ENCODE measurements at regions not wholly inside any gene's neighbourhood (a gene's known extent, or its start where the extent isn't known, plus 50 kb on each side); places are given as distances from the start of the nearest gene placed in this dataset.

GRCh38 chr1:87884581-87884980, 555.9 kb downstream of the LMO4 start:
- Histone ChIP-seq H3F3A (ENCODE audit: insufficient read depth, low read length) (no peaks in the 10 kb centered on the region), H3K9me3 (ENCODE audit: low read length) (no peaks in the 10 kb centered on the region), H3K9me2 (ENCODE audit: low read depth, low read length) (no peaks in the 10 kb centered on the region), H3K27me3 (ENCODE audit: insufficient read depth, low read length) (no peaks in the 10 kb centered on the region), H3K4me1 (ENCODE audit: insufficient read depth, low read length, severe bottlenecking) (peaks cover 17% of the 10 kb centered on the region), H3K79me2 (ENCODE audit: insufficient read depth, low read length) (no peaks in the 10 kb centered on the region), H3K9ac (ENCODE audit: low read length) (no peak overlapping the region), H3K27ac (ENCODE audit: low read depth, low read length, poor library complexity, severe bottlenecking) (no peak overlapping the region), H3K4me3 (ENCODE audit: low read depth, low read length, poor library complexity, severe bottlenecking) (no peak overlapping the region), H2AFZ (ENCODE audit: low read length) (no peak overlapping the region), H3K36me3 (ENCODE audit: insufficient read depth, low read length) (no peaks in the 10 kb centered on the region), H3K4me2 (ENCODE audit: low read length) (no peak overlapping the region), H4K20me1 (ENCODE audit: insufficient read depth, low read length) (no peaks in the 10 kb centered on the region)
- TF ChIP-seq CTCF (IDR thresholded peaks at IDR 0.05; ENCODE audit: low read length), result no peak
- no peak for TF ChIP-seq EZH2 (IDR thresholded peaks at IDR 0.05; ENCODE audit: borderline replicate concordance, low read length)

GRCh38 chr1:87885278-87886025, 556.8 kb downstream of the LMO4 start:
- Histone ChIP-seq H3K4me1 (ENCODE audit: insufficient read depth, low read length, severe bottlenecking) (peaks cover 14% of the 10 kb centered on the region), H3K4me3 (ENCODE audit: low read depth, low read length, poor library complexity, severe bottlenecking) (no peak overlapping the region), H3K79me2 (ENCODE audit: insufficient read depth, low read length) (no peaks in the 10 kb centered on the region), H2AFZ (ENCODE audit: low read length) (no peak overlapping the region), H3K4me2 (ENCODE audit: low read length) (no peak overlapping the region), H3K9me2 (ENCODE audit: low read depth, low read length) (no peaks in the 10 kb centered on the region), H3F3A (ENCODE audit: insufficient read depth, low read length) (no peaks in the 10 kb centered on the region), H3K27me3 (ENCODE audit: insufficient read depth, low read length) (no peaks in the 10 kb centered on the region), H4K20me1 (ENCODE audit: insufficient read depth, low read length) (no peaks in the 10 kb centered on the region), H3K27ac (ENCODE audit: low read depth, low read length, poor library complexity, severe bottlenecking) (no peak overlapping the region), H3K9ac (ENCODE audit: low read length) (no peak overlapping the region), H3K36me3 (ENCODE audit: insufficient read depth, low read length) (no peaks in the 10 kb centered on the region), H3K9me3 (ENCODE audit: low read length) (no peaks in the 10 kb centered on the region)
- no peak for TF ChIP-seq EZH2 (IDR thresholded peaks at IDR 0.05; ENCODE audit: borderline replicate concordance, low read length)
- TF ChIP-seq CTCF (IDR thresholded peaks at IDR 0.05; ENCODE audit: low read length), result no peak

- no peaks in the 10 kb centered on the region for H3F3A ChIP-seq (ENCODE audit: insufficient read depth, low read length)
- H4K20me1 ChIP-seq (ENCODE audit: insufficient read depth, low read length), result no peaks in the 10 kb centered on the region
- H2AFZ ChIP-seq (ENCODE audit: low read length), result no peak overlapping the region
- H3K27ac ChIP-seq (ENCODE audit: low read depth, low read length, poor library complexity, severe bottlenecking), result no peak overlapping the region
- peaks cover 9% of the 10 kb centered on the region for H3K4me1 ChIP-seq (ENCODE audit: insufficient read depth, low read length, severe bottlenecking)
- no peaks in the 10 kb centered on the region for H3K9me2 ChIP-seq (ENCODE audit: low read depth, low read length)
- H3K4me2 ChIP-seq (ENCODE audit: low read length), result no peak overlapping the region
- no peaks in the 10 kb centered on the region for H3K9me3 ChIP-seq (ENCODE audit: low read length)
- no peaks in the 10 kb centered on the region for H3K79me2 ChIP-seq (ENCODE audit: insufficient read depth, low read length)
- no peak overlapping the region for H3K9ac ChIP-seq (ENCODE audit: low read length)
- no peaks in the 10 kb centered on the region for H3K27me3 ChIP-seq (ENCODE audit: insufficient read depth, low read length)
- no peak for TF ChIP-seq EZH2 (IDR thresholded peaks at IDR 0.05; ENCODE audit: borderline replicate concordance, low read length)
- no peaks in the 10 kb centered on the region for H3K36me3 ChIP-seq (ENCODE audit: insufficient read depth, low read length)
- no peak overlapping the region for H3K4me3 ChIP-seq (ENCODE audit: low read depth, low read length, poor library complexity, severe bottlenecking)
Measured at GRCh38 chr1:87887100-87887499, 558.4 kb downstream of the LMO4 start.

GRCh38 chr1:87888446-87888845, 559.8 kb downstream of the LMO4 start:
- Histone ChIP-seq H3K9me2 (ENCODE audit: low read depth, low read length) (no peaks in the 10 kb centered on the region), H3K9me3 (ENCODE audit: low read length) (no peaks in the 10 kb centered on the region), H4K20me1 (ENCODE audit: insufficient read depth, low read length) (no peaks in the 10 kb centered on the region), H3K27me3 (ENCODE audit: insufficient read depth, low read length) (no peaks in the 10 kb centered on the region), H3K79me2 (ENCODE audit: insufficient read depth, low read length) (no peaks in the 10 kb centered on the region), H3K4me2 (ENCODE audit: low read length) (no peak overlapping the region), H3K9ac (ENCODE audit: low read length) (no peak overlapping the region), H3K36me3 (ENCODE audit: insufficient read depth, low read length) (no peaks in the 10 kb centered on the region), H2AFZ (ENCODE audit: low read length) (no peak overlapping the region), H3K27ac (ENCODE audit: low read depth, low read length, poor library complexity, severe bottlenecking) (no peak overlapping the region), H3F3A (ENCODE audit: insufficient read depth, low read length) (no peaks in the 10 kb centered on the region), H3K4me1 (ENCODE audit: insufficient read depth, low read length, severe bottlenecking) (peaks cover 19% of the 10 kb centered on the region), H3K4me3 (ENCODE audit: low read depth, low read length, poor library complexity, severe bottlenecking) (no peak overlapping the region)
- TF ChIP-seq CTCF (IDR thresholded peaks at IDR 0.05; ENCODE audit: low read length) (no peak), EZH2 (IDR thresholded peaks at IDR 0.05; ENCODE audit: borderline replicate concordance, low read length) (no peak)

Measured in OCI-LY1 (cell line).